D721Med (cell line): ENCODE measurements at regions not wholly inside any gene's neighbourhood (a gene's known extent, or its start where the extent isn't known, plus 50 kb on each side); places are given as distances from the start of the nearest gene placed in this dataset.

ENCODE experiments used
- DNase-seq: peaks from one replicate; pipeline ENCODE4 v3.0.0; 2011; ENCODE audit warnings: low spot score; ENCODE audit not compliant: insufficient read length
- FAIRE-seq: peaks from 2 replicates; lab custom pipeline; 2011; peaks lifted over from hg19 to GRCh38; lab: Jason Lieb, UNC
- TF ChIP-seq, protein P1 (sequence below): IDR thresholded peaks from 2 replicates; pipeline ENCODE4 v1.5.1; 2012; ENCODE audit warnings: mild to moderate bottlenecking, control low read depth; ENCODE audit not compliant: insufficient read depth; ENCODE audit errors: missing control alignments

DNA sequence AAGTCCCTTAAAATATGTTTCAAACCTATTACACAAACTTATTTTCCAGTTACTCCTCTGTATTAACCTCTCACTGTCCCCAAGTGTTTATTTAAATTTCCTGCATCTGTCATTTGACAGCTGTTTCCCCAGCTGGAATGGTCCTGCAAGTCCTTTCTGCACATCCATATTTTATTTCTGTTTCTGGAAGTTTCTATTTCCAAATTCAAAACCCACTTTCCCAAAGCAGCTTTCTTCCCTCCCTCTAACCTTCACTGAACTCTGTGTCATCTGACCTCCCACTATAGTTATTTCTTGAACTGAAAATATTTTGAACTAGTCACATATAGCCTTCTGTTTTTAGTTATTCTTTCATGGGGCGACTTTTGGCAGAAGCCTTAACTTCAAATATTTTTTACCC, 459.4 kb upstream of the MC4R start:
- no peak for FAIRE-seq
- TF ChIP-seq, protein P1, sequence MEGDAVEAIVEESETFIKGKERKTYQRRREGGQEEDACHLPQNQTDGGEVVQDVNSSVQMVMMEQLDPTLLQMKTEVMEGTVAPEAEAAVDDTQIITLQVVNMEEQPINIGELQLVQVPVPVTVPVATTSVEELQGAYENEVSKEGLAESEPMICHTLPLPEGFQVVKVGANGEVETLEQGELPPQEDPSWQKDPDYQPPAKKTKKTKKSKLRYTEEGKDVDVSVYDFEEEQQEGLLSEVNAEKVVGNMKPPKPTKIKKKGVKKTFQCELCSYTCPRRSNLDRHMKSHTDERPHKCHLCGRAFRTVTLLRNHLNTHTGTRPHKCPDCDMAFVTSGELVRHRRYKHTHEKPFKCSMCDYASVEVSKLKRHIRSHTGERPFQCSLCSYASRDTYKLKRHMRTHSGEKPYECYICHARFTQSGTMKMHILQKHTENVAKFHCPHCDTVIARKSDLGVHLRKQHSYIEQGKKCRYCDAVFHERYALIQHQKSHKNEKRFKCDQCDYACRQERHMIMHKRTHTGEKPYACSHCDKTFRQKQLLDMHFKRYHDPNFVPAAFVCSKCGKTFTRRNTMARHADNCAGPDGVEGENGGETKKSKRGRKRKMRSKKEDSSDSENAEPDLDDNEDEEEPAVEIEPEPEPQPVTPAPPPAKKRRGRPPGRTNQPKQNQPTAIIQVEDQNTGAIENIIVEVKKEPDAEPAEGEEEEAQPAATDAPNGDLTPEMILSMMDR, result no peak

DNA sequence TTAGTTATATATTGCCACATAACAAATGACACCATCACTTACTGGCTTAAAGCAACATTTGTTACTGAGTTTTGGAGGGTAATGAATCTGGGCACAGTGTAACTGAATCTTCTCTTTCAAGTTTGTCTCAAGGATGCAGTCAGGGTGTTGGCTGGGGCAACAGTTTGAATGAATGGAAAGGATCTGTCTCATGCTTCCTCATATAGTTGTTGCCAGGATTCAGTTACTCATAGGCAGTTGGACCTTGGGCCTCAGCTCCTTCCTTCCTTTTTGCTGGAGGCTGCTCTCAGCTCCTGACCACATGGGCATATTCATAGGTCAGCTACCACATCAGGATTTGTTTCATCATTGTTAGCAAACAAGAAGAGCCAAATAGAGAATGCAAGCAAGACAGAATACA, 466.1 kb upstream of the MC4R start:
- DNase-seq (no peak), FAIRE-seq (no peak)
- TF ChIP-seq, protein P1, result no peak

More for the DNA sequence above, 459.4 kb upstream of the MC4R start:
- DNase-seq, result no peak

DNA sequence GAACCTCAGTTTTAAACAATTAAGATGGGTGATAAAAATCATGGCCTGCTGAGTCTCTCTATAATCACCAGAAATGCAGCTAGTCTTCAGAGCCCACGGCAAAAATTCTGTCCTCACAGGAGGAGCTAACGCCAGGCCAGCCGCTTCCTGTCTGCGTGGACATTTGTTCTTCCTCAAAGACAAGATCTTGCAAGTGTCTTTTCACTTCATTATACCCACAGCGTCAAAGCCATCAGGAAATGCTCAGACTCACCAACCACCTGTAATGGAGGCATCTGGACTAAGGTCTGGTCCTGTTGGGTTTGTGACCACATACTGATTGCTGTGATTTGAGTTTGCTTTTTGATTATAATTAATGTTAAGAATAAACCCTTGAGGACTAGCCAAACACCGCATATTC, 473.8 kb upstream of the MC4R start:
- FAIRE-seq (peak; percentile 51), DNase-seq (no peak)
- TF ChIP-seq, protein P1, result no peak

DNA sequence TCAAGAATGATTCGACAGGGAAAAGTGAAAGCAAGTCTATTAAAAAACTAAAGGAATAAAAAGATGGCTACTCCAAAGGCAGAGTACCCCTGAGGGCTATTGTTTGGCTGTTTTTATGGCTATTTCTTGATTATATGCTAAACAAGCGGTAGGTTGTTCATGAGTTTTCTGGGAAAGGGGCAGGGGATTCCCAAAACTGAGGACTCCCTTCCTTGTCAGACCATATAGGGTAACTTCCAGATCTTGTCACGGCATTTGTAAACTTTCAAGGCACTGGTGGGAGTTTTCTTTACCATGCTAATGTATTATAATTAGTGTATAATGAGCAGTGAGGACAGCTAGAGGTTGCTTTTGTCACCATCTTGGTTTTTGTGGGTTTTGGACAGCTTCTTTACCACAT, 474.9 kb upstream of the MC4R start:
- TF ChIP-seq, protein P1, result no peak
- no peak for DNase-seq
- no peak for FAIRE-seq

DNA sequence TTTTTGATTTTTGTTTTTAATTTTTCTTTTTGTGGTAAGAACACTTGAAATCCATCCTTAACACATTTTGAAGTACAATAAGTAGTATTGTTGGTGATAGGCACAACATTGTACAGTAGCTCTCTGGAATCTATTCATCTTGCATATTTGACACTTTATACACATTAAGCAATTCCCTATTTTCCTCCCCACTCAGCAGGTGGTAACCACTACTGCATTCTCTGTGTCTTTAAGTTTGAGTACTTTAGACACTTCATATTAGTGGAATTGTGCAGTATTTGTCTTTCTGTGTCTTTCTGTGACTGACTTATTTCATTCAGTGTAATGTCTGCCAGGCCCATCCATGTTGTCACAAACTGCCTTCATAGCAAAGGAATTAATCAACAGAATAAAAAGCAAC, 471.7 kb upstream of the CDH20 start:
- FAIRE-seq (peak; percentile 99), DNase-seq (no peak)
- TF ChIP-seq, protein P1, result no peak

DNA sequence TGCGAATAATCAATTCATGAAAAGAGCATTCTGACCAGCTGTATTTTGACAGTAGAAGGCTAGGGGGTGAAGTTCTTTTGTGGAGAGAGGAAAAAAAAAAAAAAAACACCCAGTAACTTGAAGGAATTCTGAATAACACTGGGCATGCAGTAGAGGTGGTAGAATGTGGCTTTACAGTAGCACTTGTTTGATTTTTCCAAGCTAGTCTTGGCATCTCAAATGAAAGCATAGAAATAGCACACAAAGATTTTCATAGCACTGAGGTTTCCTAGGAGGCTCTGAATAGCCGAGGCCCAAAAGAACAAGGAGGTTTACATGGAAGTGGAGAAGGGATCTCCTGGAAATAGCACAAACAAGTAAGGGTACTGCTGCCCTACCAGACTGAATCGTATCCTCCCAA, 470.2 kb upstream of the CDH20 start:
- DNase-seq (no peak), FAIRE-seq (peak; percentile 94)
- TF ChIP-seq, protein P1, result no peak

DNA sequence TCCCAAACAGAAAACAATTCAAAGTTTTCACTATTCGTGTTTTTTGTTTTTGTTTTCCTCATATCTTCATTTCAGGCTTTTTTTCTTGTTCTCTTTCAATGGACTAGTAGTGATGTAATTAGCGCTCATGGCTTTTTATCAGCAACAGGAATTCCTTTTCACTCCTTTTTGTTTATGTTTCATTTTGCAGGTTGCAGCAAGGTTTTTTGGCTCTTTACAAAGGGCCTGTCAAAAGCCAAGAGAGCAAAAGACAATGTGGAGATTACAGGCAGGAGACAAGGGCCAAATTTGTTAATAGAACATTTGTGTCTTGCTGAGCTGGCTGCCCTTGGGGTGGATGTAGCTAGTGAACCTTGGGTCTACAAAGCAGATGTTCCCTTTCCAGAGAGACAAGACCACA, 467.4 kb upstream of the CDH20 start:
- FAIRE-seq (no peak), DNase-seq (no peak)
- TF ChIP-seq, protein P1, result no peak
